ENCODE measurements at regions not wholly inside any gene's neighbourhood (a gene's known extent, or its start where the extent isn't known, plus 50 kb on each side); places are given as distances from the start of the nearest gene placed in this dataset.
"Not testable (repeated sequence)": the region's sequence is repeated elsewhere in the genome, so short reads cannot be mapped to it uniquely, and the experiment has no call there.

- not testable (repeated sequence) for TF ChIP-seq ZNF449 (CRISPR knock-in tag; IDR thresholded peaks at IDR 0.05); ZBTB17 (CRISPR knock-in tag; IDR thresholded peaks at IDR 0.05); CTCF (IDR thresholded peaks at IDR 0.05 in 2 of 3, conservative IDR thresholded peaks at IDR 0.05 in 1 of 3; ENCODE audit: insufficient read depth in 2 of 3, low read depth in 1 of 3, low read length in 3 of 3); PATZ1 (CRISPR knock-in tag; IDR thresholded peaks at IDR 0.05; ENCODE audit: borderline replicate concordance); ESRRA (IDR thresholded peaks at IDR 0.05; ENCODE audit: borderline replicate concordance, low read depth); USF1 (CRISPR knock-in tag; IDR thresholded peaks at IDR 0.05)
Measured at GRCh38 chr3:117056946-117057345, 347.4 kb downstream of the TUSC7 start.

Measured in K562 (cell line).